ENCODE measurements at regions not wholly inside any gene's neighbourhood (a gene's known extent, or its start where the extent isn't known, plus 50 kb on each side); places are given as distances from the start of the nearest gene placed in this dataset.

DNA sequence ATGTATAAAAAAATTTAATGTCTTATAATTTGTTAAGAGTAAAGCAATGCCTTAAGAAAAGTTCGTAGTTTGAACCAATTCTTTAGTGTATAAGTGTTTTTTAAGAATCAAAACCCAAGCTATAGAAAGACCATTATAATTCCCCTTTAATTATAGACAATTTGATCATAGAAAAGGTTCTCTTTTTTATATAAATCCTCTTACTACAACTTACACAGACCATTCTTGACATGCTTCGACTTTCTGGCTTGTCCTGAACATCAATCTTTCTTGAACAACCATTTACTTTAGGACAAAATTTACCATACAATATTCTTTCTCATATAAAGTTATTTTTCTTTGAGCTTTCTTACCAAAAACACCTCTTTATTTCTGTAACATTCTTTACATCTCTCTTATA lies 330.5 kb upstream of the SPANXN1 start (continued):
- TF ChIP-seq ZBTB33 (IDR thresholded peaks at IDR 0.05; ENCODE audit: extremely low read depth, insufficient replicate concordance, low read length), result no peak
- no peak for TF ChIP-seq POLR2A (IDR thresholded peaks at IDR 0.05; ENCODE audit: borderline replicate concordance, extremely low read depth, insufficient read depth, insufficient read length)
- TF ChIP-seq EZH2 (IDR thresholded peaks at IDR 0.05), result no peak
- TF ChIP-seq JUND (IDR thresholded peaks at IDR 0.05), result no peak
- no peak for TF ChIP-seq CBX3 (IDR thresholded peaks at IDR 0.05; ENCODE audit: low read depth)

DNA sequence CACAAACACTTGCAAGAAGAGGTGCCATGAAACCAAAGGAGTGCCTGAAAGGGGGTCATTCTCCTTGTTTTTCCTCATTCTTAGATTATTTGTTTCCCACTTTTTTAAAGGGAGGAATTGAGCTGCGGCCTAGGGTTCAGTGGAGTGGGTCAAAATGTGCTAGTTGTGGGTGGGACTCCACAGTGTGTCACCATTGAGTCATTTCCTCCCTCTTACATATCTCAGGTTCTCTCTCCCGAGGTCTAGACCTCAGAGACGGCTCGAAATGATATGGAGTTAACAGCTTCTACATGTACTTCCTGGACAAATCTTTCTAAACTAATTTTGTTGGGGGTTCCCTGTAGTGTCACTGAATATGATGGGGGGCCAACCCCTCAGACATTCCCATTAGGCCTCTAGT lies 328.4 kb upstream of the SPANXN1 start:
- ATAC-seq (no peak), DNase-seq (ENCODE audit: low read depth, low spot score) (no peak)
- no peak for TF ChIP-seq ATF3 (IDR thresholded peaks at IDR 0.05)
- TF ChIP-seq MAX (IDR thresholded peaks at IDR 0.05), result no peak
- no peak for TF ChIP-seq SP1 (IDR thresholded peaks at IDR 0.05; ENCODE audit: low read depth)
- TF ChIP-seq CEBPB (IDR thresholded peaks at IDR 0.05; ENCODE audit: low read depth), result no peak
- no peak for TF ChIP-seq CBX3 (IDR thresholded peaks at IDR 0.05; ENCODE audit: low read depth)
- TF ChIP-seq POLR2A (IDR thresholded peaks at IDR 0.05; ENCODE audit: borderline replicate concordance, extremely low read depth, insufficient read depth, insufficient read length), result no peak
- no peak for TF ChIP-seq ZNF274 (IDR thresholded peaks at IDR 0.05; ENCODE audit: low read depth, low read length)
- TF ChIP-seq EZH2phosphoT487 (IDR thresholded peaks at IDR 0.05; ENCODE audit: borderline replicate concordance), result no peak
- no peak for TF ChIP-seq EGR1 (IDR thresholded peaks at IDR 0.05; ENCODE audit: low read depth)
- no peak for TF ChIP-seq CTCF (IDR thresholded peaks at IDR 0.05 in 2 of 3, conservative IDR thresholded peaks at IDR 0.05 in 1 of 3; ENCODE audit: borderline replicate concordance in 1 of 3, insufficient read depth in 1 of 3, low read depth in 2 of 3, low read length in 2 of 3)
- no peak for TF ChIP-seq ELF1 (IDR thresholded peaks at IDR 0.05; ENCODE audit: borderline replicate concordance, low read depth)
- TF ChIP-seq JUND (IDR thresholded peaks at IDR 0.05), result no peak
- no peak for TF ChIP-seq TCF7L2 (IDR thresholded peaks at IDR 0.05; ENCODE audit: borderline replicate concordance, extremely low read depth, insufficient read depth, insufficient read length)
- no peak for TF ChIP-seq EZH2 (IDR thresholded peaks at IDR 0.05)
- ChIA-PET POLR2A (no interaction called here), CTCF (no interaction called here), RAD21 (ENCODE audit: low non-redundant PET in 1 of 2, low total read pairs in 2 of 2, uncharacterized antibody in 2 of 2, unreplicated experiment in 2 of 2) (no interaction called here)
- Histone ChIP-seq H3K4me2 (ENCODE audit: low read length) (no peak overlapping the region), H3K9ac (ENCODE audit: low read length) (no peak overlapping the region), H3K79me2 (ENCODE audit: insufficient read depth, low read length) (no peaks in the 10 kb centered on the region), H2AFZ (ENCODE audit: low read depth, low read length, poor library complexity, severe bottlenecking) (no peak overlapping the region), H3K36me3 (ENCODE audit: control insufficient read depth in 1 of 2, insufficient read depth in 2 of 2, low read length in 2 of 2) (no peaks in the 10 kb centered on the region), H3K9me2 (ENCODE audit: insufficient read depth) (no peaks in the 10 kb centered on the region), H3K27ac (ENCODE audit: low read depth, low read length) (no peak overlapping the region), H4K20me1 (ENCODE audit: insufficient read depth) (no peaks in the 10 kb centered on the region), H3K27me3 (ENCODE audit: insufficient read depth, low read length) (no peaks in the 10 kb centered on the region), H3K4me3 (replicated peaks in 1 of 2; ENCODE audit: low read depth in 1 of 2, low read length in 2 of 2) (no peak overlapping the region), H3K9me3 (ENCODE audit: control insufficient read depth in 1 of 2, insufficient read depth in 1 of 2, low read depth in 1 of 2, low read length in 2 of 2) (no peaks in the 10 kb centered on the region; a peak in 1 of 4 replicates), H3K4me1 (ENCODE audit: control insufficient read depth in 1 of 2, insufficient read depth in 2 of 2, low read length in 2 of 2) (no peaks in the 10 kb centered on the region)
- intact Hi-C loops (cut with micrococcal nuclease), result no loop called here
- no TSS peak for BruUV-seq (replicated peaks)
